ENCODE measurements at regions not wholly inside any gene's neighbourhood (a gene's known extent, or its start where the extent isn't known, plus 50 kb on each side); places are given as distances from the start of the nearest gene placed in this dataset.

GRCh38 chr9:16125629-16126028 is 572.8 kb downstream of the CCDC171 start (continued):
- TF ChIP-seq, protein P1, sequence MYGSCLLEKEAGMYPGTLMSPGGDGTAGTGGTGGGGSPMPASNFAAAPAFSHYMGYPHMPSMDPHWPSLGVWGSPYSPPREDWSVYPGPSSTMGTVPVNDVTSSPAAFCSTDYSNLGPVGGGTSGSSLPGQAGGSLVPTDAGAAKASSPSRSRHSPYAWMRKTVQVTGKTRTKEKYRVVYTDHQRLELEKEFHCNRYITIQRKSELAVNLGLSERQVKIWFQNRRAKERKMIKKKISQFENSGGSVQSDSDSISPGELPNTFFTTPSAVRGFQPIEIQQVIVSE (CRISPR knock-in tag; IDR thresholded peaks at IDR 0.05; ENCODE audit: borderline replicate concordance): no peak
- TF ChIP-seq SOX15 (CRISPR knock-in tag; IDR thresholded peaks at IDR 0.05) (no peak), ZBTB21 (CRISPR knock-in tag; IDR thresholded peaks at IDR 0.05; ENCODE audit: borderline replicate concordance) (no peak), USF2 (CRISPR knock-in tag; IDR thresholded peaks at IDR 0.05) (no peak)
- TF ChIP-seq, protein P2, sequence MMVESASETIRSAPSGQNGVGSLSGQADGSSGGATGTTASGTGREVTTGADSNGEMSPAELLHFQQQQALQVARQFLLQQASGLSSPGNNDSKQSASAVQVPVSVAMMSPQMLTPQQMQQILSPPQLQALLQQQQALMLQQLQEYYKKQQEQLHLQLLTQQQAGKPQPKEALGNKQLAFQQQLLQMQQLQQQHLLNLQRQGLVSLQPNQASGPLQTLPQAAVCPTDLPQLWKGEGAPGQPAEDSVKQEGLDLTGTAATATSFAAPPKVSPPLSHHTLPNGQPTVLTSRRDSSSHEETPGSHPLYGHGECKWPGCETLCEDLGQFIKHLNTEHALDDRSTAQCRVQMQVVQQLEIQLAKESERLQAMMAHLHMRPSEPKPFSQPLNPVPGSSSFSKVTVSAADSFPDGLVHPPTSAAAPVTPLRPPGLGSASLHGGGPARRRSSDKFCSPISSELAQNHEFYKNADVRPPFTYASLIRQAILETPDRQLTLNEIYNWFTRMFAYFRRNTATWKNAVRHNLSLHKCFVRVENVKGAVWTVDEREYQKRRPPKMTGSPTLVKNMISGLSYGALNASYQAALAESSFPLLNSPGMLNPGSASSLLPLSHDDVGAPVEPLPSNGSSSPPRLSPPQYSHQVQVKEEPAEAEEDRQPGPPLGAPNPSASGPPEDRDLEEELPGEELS (CRISPR knock-in tag; IDR thresholded peaks at IDR 0.05): no peak

- Mint-ChIP-seq H3K36me3 (no peaks in the 10 kb centered on the region), H3K27me3 (ENCODE audit: low read depth) (no peaks in the 10 kb centered on the region), H3K4me1 (peaks cover 3% of the 10 kb centered on the region; the same call in 1 of the 2 replicates), H3K4me3 (no peak overlapping the region), H3K27ac (no peak overlapping the region), H3K9me3 (peaks cover 18% of the 10 kb centered on the region)
- POLR2A ChIA-PET: no interaction called here
- no peak for DNase-seq (ENCODE audit: low spot score)
- no peak for ATAC-seq
- TF ChIP-seq ZNF317 (CRISPR knock-in tag; IDR thresholded peaks at IDR 0.05; ENCODE audit: borderline replicate concordance, low read depth) (no peak), IRF1 (CRISPR knock-in tag; IDR thresholded peaks at IDR 0.05) (no peak), RORB (CRISPR knock-in tag; IDR thresholded peaks at IDR 0.05) (no peak), GTF2I (CRISPR knock-in tag; conservative IDR thresholded peaks at IDR 0.05) (no peak), ZNF121 (CRISPR knock-in tag; IDR thresholded peaks at IDR 0.05) (no peak), PRDM15 (CRISPR knock-in tag; IDR thresholded peaks at IDR 0.05) (no peak), ZNF263 (CRISPR knock-in tag; IDR thresholded peaks at IDR 0.05; ENCODE audit: low read depth) (no peak), NFYB (CRISPR knock-in tag; conservative IDR thresholded peaks at IDR 0.05; ENCODE audit: low read depth) (no peak), ZNF423 (CRISPR knock-in tag; IDR thresholded peaks at IDR 0.05) (no peak), USF2 (CRISPR knock-in tag; IDR thresholded peaks at IDR 0.05) (no peak), PRRX2 (CRISPR knock-in tag; IDR thresholded peaks at IDR 0.05) (no peak), SMAD4 (CRISPR knock-in tag; IDR thresholded peaks at IDR 0.05) (no peak), ZNF138 (CRISPR knock-in tag; conservative IDR thresholded peaks at IDR 0.05) (no peak), FOXP1 (CRISPR knock-in tag; IDR thresholded peaks at IDR 0.05; ENCODE audit: borderline replicate concordance) (no peak), EMX1 (CRISPR knock-in tag; IDR thresholded peaks at IDR 0.05) (no peak), TCF7 (CRISPR knock-in tag; IDR thresholded peaks at IDR 0.05; ENCODE audit: low read depth) (no peak)
- CTCF ChIA-PET: no interaction called here
Observed at GRCh38 chr9:16126042-16126441, 573.2 kb downstream of the CCDC171 start.
